NAMALWA (cell line): ENCODE measurements at regions not wholly inside any gene's neighbourhood (a gene's known extent, or its start where the extent isn't known, plus 50 kb on each side); places are given as distances from the start of the nearest gene placed in this dataset.
A peak's percentile ranks its signal among the peaks of the same experiment; 100 is the strongest.
"Not testable (repeated sequence)": the region's sequence is repeated elsewhere in the genome, so short reads cannot be mapped to it uniquely, and the experiment has no call there.

ENCODE experiments used
- DNase-seq: peaks from one replicate; pipeline ENCODE4 v3.0.0-alpha.2; 2015; ENCODE audit warnings: low spot score

DNA sequence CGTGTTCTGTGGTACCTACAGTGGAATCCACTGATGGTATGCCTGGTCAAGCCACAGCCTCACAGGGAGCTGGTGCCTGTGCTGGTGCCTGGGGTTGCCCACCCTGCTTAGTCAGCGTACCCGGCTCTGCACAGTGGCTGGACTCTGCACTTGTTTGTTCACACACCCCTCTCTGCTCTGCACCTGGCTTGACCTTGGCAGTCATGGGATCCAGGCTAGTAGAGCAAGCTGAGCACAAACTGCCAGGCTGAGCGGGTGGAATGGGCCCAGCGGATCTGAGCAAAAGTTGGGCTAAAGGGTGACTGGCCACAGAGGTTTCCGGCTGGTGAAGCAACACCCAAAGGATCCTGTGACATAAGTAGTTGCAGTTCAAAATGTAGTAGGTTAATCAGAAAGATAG lies 163.5 kb downstream of the CDH19 start:
- no peak for DNase-seq

DNA sequence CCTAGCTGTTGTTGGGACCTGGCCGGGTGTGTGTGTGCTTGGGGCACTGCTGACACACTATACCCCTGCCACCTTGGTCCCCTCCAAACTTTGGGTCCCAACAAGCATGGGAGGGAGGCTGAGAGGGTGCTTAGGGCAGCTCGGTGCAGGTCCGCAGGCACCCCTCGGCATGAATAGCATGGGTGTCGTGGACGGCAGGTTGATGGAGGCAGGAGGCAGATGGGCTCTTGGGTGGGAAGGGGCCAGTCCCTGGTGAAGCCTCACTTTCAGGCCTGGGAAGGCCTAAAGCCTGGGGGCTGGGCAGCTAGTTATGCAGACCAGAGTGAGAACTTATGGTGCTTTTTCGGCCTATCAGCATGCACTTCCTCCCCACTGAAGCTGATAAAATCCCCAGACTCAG lies 164.2 kb downstream of the CDH19 start:
- DNase-seq: no peak

DNA sequence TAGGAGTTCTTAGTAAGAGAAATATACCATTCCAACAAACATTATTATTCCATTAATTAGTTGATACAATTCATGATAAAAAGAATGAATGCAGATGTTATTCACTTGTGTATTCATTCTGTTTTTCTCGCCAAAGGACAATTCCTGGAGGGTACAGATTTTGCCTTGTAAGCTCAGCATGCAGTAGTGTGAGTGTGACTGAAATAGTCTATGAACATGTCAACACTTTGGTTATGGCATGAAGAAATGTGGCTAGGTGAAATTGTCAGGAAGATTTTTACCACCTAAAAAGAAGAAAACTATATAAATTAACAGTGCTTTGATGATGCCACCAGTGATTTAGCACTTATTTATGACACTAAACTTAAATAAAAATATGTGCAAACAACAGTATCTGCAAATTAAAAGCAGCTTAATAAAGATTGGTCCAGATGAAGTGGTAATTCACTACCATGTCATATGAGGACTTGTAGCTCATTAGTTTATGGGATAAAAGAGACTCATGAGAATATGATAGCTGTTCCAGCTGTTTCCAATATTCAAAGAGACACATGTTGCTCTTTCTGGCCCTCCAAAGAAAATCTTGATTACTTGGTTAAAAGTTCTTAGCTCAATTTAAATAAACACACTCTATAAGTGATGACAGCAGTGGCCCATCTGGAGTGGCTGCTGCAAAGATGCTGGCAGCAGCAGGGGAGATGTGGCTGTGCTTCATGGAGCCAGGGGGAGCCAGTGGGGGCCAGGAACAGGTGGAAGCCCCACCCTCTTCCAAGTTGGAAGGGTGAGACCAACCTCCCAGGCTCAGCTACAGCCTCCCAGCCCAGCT lies 165.0 kb downstream of the CDH19 start:
- DNase-seq: no peak

DNA sequence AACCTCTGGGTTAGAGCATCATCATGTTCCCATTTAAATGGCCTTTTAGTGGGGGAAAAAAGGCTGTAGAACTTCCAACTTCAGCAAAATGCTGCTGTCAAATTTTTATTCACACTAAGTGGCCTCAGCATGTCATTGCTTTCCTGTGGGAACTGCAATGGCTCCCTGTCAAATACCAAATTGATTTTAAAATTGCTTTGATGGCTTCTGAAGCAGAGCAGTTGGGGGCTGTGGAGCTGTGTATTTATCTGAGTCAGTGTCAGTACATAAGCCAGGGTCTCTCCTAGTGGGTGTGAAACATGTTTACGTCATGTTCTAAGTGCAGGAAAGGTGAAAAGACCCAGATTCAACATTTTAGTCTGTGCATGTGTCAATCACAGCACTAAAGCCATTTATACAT lies 171.3 kb downstream of the CDH19 start:
- DNase-seq: no peak

DNA sequence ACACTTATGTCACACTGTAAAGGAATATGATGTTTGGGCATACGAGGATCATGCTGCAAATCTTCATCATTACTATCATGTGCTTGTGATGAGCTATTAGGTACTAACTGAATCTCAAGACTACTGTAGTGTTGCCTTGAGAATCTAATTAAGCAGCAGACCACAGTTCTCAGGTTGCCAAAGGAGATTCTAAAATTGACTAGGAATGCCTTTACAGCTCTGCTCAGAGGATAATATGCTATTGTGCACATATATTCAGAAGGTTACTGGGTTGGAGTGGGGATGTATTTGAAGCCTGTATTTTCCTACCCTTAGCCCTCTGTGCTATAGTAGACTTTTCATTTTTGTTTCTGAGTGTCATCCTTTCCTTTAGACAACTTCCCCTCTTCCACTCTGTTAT lies 175.1 kb downstream of the CDH19 start:
- DNase-seq: no peak

DNA sequence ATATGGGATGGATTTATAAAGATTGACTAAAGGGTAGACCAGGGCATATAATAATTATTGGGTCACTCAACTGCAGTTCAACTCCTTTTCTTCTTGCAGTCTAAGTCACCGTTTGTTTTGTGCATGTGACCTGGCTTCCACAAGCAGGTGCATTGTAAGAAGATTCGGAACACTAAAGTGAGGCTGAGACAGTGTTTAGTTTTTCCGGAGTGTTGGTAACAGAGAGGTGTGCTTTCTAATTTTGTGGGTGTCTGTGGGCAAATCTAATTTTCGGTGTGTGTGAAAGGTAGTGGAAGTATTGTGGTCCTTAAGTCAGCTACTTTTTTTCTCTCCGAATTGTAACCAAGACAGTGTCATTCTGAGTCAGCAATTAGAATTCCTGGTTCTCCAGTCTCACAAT lies 184.5 kb downstream of the CDH19 start:
- DNase-seq: no peak

DNA sequence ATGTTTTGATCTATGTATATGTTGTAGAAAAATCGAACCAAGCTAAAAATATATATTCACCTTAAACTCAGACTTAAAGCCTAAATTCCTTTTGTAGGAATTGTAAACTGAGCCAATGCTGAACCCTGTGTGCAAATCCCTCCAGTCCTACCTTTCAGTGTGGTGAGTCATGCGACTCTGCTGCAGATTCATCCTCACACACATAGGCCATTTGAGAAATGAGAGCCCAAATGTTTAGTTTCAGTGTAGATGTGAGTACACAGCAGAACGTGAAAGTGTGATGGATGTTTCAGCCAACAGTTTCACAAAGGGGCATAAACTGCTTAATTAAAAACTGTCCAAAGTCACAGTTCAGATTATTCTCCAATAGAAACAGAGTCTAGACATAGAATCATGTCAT lies 193.2 kb downstream of the CDH19 start:
- DNase-seq: no peak

DNA sequence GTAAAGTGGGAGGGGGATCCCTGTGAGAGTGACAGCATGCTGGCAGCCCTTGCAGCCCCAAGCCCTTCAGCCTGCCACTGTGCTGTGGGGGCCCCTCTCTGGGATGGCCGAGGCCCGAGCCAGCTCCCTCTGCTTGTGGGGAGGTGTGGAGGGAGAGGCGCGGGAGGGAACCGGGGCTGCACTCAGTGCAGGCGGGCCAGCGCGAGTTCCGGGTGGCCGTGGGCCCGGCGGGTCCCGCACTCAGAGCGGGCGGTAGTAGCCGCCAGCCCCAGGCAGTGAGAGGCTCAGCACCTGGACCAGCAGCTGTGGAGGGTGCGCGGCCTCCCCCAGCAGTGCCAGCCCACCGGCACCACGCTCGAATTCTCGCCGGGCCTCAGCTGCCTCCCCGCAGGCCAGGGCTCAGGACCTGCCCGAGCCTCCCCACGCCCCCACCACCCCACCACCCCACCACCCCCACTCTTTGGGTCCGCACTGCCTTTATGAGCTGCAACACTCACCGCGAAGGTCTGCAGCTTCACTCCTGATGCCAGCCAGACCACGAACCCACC lies 208.1 kb downstream of the CDH19 start:
- DNase-seq: no peak

DNA sequence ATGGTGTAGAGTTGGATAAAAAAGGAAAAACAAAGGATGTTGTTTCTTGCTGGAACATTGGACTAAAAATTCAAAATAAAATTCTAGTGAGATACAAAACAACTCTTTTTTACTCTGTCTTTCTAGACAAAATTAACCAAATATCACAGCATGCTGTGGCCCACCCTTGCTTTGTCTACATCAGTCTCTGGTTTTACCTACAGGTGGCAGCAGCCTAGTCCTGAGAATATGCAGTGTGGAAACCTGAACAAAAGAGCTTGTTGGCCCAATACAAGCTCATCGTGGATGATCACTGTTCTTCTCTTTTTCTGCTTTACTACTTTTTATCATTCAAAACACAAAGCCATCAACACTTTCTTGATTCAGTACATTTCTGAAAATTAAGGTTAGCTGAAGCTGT lies 210.4 kb downstream of the CDH19 start:
- peak; percentile 4 for DNase-seq

DNA sequence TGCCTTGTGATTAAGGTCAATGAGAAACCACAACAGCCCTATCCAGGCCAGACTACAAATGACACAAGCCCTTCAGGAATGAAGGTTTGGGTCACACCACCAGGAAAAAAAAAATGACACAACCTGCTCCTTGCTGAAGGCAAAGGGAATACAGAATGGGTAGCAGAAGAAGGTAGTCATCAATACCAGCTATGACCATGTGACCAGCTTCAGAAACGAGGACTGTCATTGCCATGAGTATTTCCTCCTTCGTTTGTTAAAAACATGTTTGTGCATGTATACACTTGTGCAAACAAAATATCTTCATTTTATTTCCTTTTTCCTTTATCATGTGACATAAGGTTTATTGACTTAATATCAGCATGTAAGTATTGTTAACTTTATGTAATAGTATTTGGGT lies 226.6 kb downstream of the CDH19 start:
- no peak for DNase-seq

DNA sequence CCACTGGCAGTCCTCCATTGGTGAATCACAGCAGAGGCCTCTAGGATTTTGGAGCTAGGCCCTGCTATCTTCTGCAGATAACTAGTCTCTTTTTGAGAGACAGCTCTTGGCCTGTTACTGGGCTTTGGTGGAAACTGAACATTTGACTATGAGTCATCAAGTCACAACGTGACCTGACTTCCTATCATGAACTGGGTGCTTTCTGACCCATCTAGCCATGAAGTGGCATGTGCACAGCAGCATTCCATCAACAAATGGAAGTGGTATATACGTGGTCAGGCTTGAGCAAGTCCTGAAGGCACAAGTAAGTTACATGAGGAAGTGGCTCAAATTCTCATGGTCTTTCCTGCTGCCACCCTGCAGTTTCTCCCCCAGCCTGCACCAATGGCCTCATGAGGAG lies 228.5 kb downstream of the CDH19 start:
- not testable (repeated sequence) for DNase-seq

DNA sequence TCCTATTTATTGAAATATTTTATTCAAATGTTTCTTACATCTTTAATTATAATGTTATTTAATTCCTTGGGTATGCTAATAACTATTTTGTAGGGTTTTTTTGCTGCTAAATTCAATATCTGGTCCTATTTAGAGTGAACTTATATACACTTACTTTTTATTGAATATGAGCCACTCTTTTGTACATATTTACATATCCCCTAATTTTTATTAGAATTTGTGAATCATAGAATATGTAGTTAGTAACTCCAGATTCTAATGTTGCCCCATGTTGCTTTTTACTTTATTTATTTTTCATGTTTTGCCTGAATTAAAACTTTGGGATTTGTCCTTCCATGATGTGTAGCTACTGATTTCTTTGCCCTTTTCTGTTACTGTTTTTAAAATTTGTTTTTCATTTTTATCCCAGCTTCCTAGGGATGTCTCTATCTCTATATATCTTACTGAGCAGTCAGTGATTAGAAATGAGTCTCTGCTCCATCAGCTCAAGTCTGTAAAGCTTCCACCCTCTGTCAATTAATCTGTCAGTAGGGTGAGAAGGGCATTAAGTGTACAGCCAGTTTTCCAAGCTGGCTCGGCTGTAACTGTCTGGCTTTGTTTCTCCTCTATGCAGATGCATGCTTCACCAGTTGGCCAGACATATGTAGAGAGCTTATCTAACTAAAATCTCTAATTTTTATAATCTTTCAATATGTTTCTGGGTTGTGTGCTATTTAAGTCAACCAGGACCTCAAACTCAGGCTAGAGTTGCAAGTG lies 256.9 kb downstream of the CDH19 start:
- no peak for DNase-seq

DNA sequence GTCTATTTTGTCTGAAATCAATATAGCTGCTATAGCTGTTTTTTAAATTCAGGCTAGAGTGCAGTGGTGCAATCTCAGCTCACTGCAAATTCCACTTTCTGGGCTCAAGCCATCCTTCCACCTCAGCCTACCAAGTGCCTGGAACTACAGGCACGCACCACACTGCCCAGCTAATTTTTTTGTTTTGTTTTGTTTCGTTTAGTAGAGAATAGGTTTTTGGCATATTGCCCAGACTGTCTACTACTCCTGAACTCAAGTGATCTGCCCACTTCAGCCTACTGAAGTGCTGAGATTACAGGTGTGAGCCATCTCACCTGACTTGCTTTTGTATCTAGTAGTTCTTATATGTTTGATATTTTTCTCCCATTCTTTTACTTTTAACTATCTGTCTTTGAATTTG lies 259.7 kb downstream of the CDH19 start:
- no peak for DNase-seq

DNA sequence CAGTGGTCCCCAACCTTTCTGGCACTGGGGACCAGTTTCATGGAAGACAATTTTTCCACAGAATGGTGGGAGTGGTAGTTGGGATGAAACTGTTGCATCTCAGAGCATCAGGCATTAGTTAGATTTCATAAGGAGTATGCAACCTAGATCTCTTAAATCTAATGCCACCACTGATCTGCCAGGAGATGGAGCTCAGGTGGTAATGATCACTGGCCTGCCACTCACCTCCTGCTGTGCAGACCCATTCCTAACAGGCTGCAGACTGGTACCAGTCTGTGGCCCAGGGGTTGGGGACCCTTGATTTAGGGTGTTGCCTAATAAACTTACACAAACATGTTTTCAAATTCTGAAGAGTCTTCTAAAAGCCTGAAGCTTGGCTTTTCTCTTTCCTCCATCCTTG lies 261.3 kb downstream of the CDH19 start:
- no peak for DNase-seq

DNA sequence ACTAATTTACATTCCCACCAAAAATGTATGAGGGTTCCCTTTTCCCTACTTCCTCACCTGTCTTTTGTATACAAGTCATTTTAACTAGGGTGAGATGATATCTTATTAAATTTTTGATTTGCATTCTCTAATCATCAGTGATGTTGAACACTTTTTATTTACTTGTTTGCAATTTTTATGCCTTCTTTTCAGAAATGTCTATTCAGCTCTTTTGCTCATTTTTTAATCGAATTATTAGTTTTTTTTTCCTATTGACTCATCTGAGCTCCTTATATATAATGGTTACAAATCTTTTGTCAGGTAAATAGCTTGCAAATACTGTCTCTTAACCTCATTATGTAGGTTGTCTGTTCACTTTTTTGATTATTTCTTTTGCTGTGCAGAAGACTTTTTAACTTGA lies 269.4 kb downstream of the CDH19 start:
- DNase-seq: no peak

DNA sequence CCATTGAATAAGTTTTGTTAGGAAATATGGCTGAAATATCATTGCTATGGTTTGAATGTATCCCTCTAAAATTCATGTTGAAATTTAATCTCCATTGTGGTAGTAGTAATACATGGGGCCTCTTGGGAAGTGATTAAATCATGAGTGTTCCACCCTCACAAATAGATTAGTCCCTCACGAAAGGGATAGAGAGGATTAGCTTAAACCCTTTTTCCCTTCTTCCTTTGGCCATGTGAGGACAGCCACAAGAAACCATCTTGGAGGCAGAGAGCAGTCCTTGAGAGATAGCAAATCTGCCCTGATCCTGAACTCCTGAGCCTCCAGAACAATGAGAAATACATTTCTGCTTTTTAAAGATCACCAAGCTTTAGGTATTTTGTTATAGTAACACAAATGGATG lies 274.2 kb downstream of the CDH19 start:
- DNase-seq: no peak

DNA sequence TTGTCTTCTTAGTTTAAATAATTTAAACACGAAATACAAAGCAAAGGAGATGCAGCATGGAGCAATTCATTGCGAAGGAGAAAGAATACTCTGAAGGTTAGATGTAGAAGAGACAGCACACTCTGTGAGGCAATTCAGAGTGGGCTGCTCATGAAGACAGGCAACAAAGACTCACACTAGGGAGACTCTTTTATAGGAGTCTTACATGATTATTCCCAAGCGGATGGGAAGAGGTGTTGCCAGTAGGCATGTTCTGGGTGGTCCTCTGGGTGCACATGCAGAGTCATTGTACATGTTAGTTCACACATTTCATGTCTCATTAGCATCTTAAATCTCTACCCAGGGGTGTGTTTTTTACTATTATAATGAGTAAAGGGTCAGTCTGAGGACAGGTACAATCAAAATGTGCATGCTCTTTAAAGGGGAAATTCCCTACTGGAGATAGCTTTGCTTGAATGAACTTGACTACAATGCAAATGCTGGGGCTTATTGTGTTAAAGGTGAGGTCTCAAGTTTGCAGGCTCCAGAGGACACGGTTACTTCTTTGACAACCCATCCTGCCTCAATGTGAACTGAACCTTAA lies 275.5 kb downstream of the CDH19 start:
- no peak for DNase-seq

DNA sequence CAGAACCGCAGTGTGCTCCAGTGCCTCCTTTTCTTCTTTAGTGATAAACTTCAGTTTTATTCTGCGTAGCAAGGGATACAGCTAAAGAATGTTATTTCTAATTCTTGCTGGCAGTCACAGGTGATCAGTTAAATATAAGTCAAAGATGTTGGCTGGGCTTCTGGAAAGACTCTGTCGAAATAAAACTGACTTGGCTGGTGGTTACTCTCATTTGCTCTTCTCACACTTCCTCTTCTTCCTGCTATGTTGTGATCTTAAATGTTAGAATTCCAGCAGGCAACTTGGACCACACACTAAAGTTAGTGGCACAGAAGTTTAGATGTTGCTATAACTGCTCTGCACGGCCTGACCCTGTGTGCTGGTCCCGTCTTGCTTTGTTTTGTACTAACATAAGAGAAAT lies 278.6 kb downstream of the CDH19 start:
- DNase-seq: no peak

DNA sequence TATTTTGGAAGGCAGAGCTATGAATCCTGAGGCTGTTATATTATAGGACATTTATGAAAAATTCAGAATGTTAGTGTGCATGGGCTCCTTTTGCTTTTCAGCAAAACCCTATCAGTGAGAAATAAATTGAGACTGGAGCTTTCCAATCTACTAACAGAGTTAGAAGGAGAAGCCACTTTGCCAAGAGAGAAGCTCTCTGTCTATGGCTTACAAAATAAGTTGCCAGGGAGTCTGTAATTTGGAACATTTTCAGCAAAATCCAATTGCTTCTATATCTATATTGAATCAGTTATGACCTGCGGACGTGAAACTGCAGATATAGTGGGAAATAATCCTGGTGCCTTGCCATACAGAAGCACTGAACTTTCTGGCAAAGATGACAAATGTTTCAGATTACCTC lies 279.3 kb downstream of the CDH19 start:
- DNase-seq: no peak

DNA sequence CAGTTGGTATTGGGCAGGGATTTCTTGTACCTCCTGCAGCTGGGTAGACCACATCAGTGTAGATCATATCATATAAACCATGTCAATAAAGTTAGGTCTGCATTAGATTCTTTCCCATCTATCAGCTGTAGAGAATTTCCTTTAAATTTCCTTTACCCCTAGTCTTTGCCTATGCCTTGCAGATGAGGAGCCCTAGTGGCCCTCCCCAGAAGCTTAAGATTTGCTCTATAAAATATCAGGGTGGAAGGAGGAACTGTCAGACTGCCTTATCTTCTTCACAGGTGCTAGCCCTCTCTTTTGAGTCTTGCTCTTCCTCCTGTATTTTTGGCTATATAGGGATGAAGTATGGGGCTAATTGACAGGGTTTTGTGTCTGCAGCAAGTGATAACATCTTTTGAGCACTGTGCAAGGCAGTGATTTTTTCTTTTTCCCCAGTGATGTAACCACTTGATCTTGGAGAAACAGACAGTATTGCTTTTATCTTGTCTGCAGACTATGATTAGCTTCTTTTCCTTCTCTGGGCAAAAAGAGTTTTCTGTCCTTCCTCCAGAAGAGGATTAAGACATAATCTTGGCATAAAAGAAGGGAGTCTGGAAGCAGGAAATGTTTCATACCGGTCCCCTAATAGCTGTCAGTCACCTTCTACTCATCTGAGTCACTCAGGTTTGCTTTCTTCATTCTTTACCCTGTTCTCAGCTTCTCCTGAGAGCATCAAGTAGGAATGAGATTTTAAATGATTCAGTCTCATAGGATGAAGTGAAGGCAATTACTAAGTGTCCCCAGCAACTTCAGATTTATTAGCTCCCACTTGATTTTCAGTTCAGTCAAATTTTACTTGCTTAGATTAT lies 286.4 kb downstream of the CDH19 start:
- no peak for DNase-seq

DNA sequence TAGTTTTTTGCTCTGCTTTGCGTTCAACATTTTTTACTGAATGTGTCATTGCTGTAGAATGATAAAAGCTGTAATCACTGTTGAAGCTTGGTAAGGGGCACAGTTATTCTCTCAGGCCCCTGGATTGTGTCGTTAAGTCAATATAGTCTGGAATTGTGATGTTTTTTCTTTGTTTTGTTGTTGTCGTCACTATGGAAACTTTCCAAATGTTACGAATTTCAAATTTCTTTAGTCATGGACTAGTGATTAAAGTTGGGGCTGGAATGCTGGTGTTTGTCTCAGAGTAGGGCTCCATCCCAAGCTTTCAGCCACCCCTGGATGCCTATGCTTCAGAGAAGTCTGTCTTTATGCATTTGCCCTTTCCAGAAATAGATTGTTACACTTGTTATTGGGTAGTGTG lies 287.2 kb downstream of the CDH19 start:
- DNase-seq: no peak

DNA sequence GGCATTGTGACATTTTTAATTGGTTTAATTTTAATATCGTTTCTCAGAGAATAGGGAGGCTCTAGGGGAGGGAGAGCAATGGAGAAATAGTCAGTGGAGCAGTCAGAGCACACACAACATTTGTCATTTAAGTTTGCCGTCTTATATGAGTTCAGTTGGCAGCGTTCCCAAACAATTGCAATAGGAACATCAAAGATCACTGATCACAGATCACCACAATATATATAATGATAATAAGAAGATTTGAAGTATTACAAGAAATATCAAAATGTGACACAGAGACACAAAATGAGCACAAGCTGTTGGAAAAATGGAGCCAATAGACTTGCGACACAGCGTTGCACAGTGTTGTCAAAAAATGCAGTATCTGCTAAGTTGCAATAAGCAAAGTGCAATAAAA lies 303.7 kb downstream of the CDH19 start:
- no peak for DNase-seq
